GM21526 (cell line): ENCODE measurements at regions not wholly inside any gene's neighbourhood (a gene's known extent, or its start where the extent isn't known, plus 50 kb on each side); places are given as distances from the start of the nearest gene placed in this dataset.

Experiments
- ATAC-seq: cut with Tn5 transposase; IDR thresholded peaks from one replicate; pipeline ENCODE4 v1.9.1; 2021; ENCODE audit warnings: moderate library complexity; ENCODE audit not compliant: unreplicated experiment, low FRiP score

DNA sequence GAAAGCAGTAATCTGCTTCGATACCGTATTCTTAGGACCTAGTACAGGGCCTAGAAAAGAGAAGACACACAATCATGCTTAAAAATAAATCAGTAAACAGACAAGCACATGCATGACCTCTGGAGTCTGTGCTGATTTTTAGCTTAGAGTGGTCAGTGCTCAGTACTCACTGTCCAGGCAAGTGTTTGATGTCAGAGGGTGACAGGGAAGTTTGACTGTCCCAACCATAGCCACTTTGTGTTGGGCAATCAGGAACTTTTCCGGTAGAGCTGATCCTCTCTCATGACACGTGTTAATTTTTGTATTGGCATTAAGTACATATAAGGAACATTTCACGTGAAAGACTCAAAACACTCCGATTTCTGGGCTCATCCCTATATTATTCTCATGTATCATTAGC lies 464.7 kb upstream of the KLF4 start:
- ATAC-seq, result no peak

DNA sequence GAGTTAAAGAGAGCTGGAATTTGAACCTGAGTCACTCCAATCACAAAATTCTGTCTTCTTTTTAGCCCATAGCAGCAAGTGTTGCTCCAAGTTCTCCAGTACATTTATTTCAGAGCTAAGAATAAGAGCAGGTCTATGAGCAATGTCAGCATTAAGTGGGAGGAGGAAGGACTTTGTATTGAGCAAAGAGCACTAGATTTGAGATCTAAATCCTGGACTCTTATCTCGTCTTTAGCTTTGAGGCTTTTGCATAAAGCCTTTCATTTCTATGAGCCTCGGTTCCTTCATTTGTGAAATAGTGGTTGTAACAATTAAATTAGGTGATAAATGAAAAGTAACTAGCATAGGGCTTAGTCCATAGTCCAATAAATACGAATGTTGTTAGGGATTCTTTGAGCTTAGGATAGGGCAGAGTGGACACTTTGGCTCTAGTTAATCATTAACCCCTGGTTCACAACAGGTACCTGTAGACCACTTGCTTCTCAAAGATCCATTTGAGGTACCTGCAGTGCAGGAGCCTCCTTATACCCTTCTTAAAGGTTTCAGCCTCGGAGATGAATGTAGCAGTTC lies 464.1 kb upstream of the KLF4 start:
- no peak for ATAC-seq

DNA sequence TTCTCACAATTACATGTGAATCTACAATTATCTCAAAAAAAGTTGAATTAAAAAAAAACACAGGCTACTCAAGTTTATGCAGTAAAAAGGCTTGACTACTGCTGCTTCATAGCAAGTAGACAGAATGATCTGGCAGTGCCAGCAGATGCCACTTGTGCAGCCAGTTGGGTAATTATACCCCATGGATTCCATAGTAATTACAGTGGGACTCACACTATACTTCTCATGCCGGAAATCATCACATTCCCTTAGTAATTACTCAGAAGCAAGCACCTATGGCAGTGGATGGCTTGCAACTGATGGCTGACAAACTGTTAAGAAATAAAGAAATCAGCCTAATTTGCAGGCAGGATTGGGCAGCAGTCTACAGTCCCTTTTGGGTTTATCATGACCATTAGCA lies 463.2 kb upstream of the KLF4 start:
- no peak for ATAC-seq

DNA sequence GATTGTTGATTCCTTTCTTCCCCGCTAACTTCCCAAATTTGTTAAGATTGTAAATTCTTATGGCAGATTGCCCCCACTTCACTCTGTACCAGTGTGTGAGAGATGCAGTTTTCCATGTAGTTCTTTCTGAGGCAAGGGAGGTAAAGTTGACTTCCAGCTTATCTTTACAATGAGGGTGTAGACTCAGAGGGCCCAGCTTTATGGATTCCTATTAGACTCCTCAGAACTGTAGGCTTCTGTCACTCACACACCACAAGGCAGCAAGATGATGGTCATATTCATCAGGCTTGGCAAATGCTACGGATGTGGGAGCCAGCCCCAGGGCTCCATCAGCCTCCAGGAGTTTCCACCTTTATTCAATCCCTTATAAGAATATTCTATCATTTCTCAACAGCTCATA lies 461.9 kb upstream of the KLF4 start:
- ATAC-seq, result no peak

DNA sequence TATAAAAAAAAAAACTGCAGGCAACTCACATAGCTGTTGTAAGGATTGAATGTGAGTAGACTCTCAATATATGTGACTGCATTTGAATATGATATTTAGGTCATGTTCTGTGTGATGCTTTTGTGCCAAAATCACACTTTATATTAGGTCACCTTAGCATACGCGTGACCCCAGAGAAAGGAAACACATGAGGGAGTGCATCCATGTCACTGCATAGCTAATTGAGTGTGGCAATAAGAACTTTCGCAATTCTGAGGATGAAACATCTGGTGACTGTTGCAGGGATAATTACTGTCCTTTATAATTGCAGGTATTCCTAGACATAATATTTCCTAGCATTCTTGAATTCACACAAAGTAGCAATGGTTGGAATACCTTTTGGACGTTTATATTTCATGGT lies 459.5 kb upstream of the KLF4 start:
- no peak for ATAC-seq

DNA sequence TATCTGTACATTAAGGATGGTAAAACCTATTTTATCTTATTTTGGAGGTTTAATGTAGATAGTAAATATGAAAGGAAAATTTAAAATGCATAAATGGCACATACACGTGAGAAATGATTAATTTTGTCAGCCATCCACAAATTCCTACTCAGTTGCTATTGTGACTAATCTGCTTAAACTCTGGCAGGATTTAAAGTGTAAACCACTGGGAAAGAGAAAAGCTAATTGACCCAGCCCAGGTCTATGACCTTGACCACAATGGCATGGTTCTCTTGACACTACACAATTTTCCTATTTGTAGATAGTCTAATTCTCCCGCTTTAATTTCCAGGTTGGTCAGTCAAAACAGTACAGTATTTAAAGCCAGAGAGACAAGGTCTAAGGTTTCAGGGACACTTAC lies 459.0 kb upstream of the KLF4 start:
- ATAC-seq, result no peak

DNA sequence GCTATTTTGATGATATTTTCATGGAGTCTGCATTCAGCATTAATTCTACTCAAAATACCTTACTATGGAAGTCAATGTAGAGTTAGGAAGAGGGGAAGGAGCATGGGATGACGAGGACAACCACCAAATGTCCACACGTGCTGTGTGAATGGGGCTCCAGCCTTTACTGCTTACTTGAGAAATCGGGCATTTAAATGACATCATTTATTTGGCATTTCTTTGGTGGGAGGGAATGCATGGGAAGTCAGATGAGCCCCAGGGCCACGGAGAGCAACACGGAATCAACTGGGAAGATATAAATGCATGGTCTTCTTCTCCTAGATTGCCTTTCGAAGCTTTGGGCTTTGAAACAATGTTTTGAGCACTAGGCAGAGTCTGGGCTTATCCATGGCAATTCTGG lies 458.5 kb upstream of the KLF4 start:
- ATAC-seq, result no peak

DNA sequence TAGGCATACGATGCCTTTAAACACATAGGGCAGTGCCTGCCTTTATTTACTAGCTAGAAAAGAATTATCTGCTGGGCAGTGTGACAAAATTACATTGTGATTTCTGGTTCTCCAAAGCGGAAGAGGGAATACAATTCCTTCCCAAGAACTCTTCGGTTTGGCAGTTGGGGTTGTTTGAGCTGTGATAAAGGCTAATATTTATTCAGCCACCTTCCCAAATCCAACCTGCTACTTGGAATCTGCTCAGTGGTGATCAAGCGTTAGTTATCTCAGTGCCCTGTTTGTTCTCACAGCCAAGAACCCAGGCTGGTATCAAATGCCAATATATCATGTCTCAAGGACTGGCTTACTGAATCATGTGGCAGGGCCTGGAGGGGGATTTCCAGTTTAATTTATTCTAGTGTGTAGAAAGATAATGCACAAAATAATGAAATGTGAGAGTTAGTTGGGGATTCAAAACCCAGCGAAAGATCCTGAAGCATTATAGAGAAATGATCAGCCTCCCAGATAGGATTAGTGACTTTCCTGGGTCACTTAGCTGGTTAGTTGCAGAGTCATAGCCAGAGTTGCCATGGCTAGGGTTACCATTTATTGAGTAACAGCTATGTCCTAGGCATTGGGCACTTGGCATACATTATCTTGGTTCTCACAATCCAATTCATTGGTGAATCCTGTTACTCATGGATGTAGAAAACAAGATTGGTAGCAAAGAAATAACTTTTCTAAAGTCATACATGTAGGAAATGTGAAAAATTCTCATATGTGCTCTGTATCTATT lies 457.0 kb upstream of the KLF4 start:
- ATAC-seq, result no peak

DNA sequence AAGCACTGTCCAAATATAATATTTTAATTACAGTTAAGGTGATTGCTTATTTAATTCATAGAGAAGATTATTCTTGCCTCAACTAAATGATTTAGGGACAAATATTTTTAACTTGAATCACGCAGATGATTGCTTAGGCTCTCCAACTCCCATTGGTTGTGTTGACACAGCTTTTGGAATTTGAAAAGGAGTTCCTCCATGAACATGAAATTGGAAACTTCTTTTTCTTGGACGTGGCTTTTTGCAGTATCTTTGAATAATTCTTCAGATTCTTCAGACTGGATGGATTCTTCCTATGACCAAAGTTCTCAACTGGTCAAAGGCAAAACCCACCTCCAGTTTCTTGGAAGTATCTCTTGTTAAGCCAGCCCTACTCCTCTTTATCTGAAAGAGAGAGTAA lies 456.4 kb upstream of the KLF4 start:
- ATAC-seq, result no peak

DNA sequence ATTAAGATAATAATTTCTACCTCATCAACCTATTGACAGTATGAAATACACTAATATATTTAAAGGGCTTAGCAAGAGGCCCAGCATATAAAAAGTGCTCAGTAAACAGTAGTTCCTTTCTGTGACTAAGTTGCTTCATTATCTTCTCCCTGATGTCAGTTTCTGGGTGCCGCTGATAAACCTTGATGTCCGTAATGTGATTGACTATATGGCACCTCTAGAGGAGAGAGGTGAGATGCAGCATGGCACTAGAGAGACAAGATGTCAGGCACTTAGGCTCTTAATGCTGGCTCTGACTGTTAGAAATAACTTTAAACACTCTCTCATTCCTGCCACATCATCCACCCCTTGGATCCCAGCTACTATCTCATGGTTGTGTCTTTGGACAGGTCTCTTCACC lies 455.9 kb upstream of the KLF4 start:
- ATAC-seq, result no peak

DNA sequence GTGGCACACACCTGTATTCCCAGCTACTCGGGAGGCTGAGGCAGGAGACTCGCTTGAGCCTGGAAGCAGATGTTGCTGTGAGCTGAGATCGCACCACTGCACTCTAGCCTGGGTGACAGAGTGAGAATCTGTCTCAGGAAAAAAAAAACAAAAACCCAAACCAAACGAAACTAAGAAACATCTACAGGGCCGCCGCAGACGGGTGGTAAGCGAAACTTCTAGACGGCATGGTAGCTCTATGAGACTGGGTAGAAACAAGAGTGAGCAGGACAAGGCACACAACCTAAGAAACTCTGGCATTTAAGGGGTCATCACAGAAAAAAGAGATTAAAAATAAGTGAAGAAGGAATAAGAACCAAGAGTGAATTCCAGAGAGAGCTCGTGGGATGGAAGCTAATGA lies 454.8 kb upstream of the KLF4 start:
- no peak for ATAC-seq

DNA sequence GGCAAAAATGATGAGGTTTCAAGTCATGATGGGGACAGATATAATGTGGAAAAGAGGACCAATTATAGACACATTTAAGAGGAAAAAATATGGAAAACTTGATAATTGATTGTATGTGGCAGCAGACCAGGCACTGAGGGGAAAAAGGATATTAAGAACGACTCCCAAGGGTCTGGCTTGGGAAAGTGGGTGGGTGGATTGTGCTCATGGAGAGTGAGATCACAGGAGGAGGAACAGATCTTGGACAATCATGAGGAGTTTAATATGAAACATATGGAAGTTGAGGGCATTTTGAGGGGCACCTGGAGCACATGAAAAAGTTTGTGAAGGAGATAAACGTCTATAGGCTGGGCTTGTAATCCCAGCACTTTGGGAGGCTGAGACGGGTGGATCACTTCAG lies 454.3 kb upstream of the KLF4 start:
- no peak for ATAC-seq

DNA sequence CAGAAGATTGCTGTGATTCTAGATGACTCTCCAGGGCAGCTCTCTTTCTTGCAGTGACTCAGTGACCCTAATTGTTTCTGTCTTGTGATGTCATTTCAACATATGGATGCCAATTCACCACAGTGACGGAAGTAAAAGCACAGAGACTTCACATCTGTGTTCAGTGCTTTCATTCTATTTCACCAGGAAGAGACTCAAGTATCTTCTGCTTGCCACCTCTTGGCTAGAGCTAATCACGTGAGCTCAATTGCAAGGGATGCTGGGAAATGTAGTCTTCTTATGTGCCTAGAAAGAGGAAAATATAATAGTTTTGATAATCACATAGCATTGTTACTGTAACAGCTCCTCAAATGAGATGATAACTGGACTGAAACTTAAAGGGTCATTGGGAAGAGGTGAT lies 453.3 kb upstream of the KLF4 start:
- no peak for ATAC-seq

DNA sequence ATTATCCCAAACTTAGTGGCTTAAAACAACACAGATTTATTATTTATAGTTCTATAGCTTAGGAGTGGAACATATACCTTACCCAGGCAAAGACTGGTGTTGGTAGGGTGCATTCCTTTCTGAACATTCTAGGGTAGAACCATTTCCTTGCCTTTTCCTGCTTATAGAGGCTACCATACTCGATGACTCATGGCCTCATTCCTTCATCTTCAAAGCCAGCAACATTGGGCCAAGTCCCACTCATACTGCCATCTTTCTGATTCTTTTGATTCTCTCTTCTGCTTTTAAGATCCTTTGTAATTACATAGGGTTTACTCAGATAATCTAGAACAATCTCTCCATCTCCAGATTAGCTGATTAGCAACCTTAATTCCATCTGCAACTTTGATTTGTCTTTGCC lies 452.7 kb upstream of the KLF4 start:
- no peak for ATAC-seq

DNA sequence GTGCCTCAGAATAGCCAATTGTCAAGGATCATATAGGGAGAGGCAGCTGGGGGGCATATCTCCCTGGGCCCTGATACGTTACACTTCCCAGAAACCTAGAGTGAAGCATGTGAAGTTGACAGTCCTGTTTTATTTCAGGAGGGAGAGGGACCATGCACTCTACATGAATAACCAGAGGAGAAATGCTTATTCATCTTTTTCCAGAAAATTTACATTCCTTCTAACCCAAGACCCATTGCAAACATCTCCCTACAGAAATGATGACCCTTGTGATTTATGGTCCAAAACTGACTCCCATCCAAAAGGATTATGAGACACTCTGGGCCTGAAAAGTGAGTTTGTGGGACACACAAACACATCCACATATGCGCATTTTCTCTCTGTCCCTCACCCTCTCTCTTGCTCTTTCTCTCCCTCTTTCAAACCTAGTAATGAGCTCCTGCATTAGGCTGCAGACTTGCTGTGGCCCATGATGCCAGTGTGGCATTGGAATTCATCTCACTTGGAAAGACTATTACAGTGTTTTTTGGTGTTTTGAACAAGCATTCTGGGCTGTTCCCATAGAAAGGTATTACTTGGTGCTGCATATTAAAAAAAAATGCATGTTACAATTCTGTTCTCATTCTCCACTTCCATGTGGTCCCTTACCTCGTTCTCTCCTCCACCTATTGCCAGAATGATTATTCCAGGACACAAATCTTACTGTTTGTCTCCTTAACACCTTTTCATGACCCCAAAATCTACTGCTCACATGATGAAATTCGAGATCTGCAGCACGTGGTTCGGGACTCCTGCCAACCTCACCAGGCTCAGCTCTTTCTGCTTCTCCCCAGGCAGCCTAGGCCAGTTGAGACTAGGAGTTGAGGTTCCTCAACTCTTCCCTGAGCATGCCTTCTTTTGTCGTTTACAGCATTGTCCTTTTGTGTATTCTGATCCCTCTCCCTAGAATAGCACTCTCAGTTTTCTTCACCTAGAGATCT lies 451.3 kb upstream of the KLF4 start:
- ATAC-seq, result no peak

DNA sequence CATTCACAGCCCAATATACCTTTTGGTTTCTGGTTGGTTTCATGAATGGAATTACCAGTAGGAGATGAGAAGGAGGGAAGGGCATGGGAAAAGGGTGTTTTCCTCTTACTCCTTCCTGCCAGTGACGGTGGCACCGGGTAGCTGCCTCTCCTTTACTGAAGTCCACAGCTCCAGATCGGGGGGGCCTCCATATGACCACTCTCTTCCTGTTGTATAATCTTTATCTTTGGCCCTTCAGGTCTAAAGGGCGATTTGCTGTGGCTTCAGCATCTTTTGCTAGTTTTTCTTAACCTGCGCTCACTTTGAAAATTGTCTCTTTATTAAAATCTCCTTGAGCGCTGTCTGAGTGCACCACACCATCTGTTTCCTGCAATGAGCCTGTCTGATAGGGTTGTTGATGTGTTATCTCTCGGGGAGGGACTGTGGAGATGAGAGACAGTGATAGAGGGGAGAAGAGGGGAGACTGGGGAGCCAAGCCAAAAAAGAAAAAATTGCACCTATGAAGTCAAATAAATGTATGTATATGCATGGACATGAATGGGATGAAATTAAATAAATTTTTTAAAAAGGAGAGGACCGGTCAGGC lies 449.3 kb upstream of the KLF4 start:
- ATAC-seq, result no peak

DNA sequence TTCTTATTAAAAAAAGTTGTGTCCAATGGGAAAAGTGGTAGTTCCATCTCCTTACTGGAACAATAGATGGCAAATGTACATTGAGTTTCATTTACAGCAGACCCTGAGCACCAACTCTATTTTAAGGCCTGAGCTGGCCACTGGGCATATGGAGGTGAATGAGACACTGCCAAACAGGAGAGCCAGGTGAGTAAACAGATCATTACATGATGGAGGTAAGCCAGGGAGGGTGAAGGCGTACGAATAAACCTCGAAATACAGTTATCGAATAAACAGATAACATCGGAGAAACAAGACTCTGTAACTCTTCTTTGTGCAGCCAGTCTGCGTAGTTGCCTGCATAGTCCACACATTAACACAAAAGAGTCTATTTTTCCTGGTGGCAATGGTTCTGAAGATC lies 446.4 kb upstream of the KLF4 start:
- ATAC-seq, result no peak

DNA sequence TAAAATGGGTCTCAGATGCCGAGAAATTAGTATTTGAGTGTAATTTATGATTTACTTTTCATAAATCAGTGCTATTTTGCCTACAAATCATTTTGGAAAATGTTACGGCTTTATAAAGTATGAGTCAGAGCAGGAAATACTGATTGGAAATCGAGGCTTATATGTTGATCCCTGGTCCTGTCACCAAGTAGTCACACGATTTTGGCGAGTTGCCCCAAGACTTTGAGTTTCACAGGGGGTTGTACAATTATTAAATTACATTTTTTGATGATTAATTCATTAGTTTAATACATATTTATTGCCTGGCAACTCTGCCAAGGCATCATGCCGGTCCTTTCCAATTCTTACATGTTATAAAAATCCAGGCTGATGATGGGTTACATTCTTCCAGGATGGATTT lies 443.9 kb upstream of the KLF4 start:
- ATAC-seq, result no peak

DNA sequence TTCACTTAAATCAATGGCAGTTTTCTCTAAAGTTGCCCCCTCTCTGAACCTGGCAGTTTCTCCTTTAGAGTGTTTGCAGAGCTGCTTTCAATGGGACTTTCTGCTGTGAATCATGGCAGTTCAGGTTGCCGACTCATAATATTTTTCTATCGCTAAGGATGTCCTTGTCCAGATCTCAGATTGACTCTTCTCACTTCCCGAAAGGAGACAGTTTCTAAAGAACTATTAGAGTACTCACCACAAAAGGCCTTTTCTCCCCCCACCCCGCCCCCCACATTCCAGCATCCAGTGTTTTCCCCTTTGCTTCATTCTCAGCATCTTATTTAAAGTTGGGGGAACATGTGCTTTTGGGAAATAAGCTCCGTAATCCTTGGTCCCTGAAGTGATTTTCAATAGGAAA lies 443.5 kb upstream of the KLF4 start:
- ATAC-seq, result no peak

DNA sequence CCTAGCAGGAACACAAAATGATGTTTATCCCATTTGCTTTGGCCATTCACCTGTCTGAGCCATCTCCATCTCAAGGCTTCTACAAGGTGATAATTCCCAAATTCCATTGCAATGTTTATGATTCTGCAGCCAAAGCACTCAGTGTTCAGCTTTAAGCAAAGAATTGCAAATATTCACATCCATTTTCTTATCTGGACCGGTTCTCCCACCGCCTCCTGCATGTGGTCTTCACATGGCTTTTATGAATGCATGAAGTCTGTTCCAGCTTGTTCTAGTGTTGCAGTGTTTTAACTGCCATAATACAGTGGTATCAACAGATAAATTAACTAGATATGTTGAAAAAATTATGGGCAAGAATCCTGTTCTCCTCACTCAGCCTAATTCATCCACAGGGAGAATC lies 443.0 kb upstream of the KLF4 start:
- no peak for ATAC-seq

DNA sequence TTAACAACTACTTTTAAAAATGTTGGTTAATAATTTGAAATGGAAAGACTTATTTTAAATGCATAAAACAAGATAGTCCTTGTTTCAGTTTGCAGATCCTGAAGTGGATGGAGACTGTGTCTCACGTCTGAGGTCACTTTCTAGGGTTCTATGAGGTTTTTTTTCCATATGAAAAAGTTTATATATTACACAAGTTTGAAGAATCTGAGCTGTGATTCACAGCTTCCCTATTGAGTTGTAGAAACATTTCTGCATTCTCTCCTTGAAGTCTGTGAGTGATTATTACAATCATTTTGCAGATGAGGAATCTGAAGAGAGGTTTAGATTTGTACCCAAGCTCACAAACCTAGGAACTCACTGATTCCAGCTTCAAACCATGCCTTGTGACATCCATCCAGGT lies 442.5 kb upstream of the KLF4 start:
- ATAC-seq, result no peak
